Endodermal cell (in vitro differentiated cells): ENCODE measurements at regions not wholly inside any gene's neighbourhood (a gene's known extent, or its start where the extent isn't known, plus 50 kb on each side); places are given as distances from the start of the nearest gene placed in this dataset.
"Not testable (repeated sequence)": the region's sequence is repeated elsewhere in the genome, so short reads cannot be mapped to it uniquely, and the experiment has no call there.

Source experiments
- DNase-seq: peaks from one replicate; pipeline ENCODE4 v3.0.0-alpha.2; 2017
- H3K27ac ChIP-seq: 2 replicates; pipeline ENCODE4 v1.5.1; 2013; ENCODE audit warnings: mild to moderate bottlenecking, low read depth, low read length, moderate library complexity
- H3K27me3 ChIP-seq: 2 replicates; pipeline ENCODE4 v1.6.1; 2013; ENCODE audit warnings: mild to moderate bottlenecking, low read length, moderate library complexity; ENCODE audit not compliant: insufficient read depth, control insufficient read depth, poor library complexity, severe bottlenecking
- H3K36me3 ChIP-seq: 2 replicates; pipeline ENCODE4 v1.7.0; 2013; ENCODE audit warnings: mild to moderate bottlenecking, low read length, moderate library complexity; ENCODE audit not compliant: control insufficient read depth, insufficient read depth
- H3K4me1 ChIP-seq: one replicate; pipeline ENCODE4 v1.7.0; 2013; ENCODE audit warnings: low read length; ENCODE audit not compliant: control insufficient read depth, insufficient read depth
- H3K4me3 ChIP-seq: 2 replicates; pipeline ENCODE4 v1.5.1; 2013; ENCODE audit warnings: mild to moderate bottlenecking, low read length, moderate library complexity
- H3K9ac ChIP-seq: 2 replicates; pipeline ENCODE4 v1.6.1; 2013; ENCODE audit warnings: mild to moderate bottlenecking, low read length, moderate library complexity; ENCODE audit not compliant: poor library complexity, severe bottlenecking; ENCODE audit errors: extremely low read depth
- H3K9me3 ChIP-seq: 2 replicates; pipeline ENCODE4 v1.6.1; 2013; ENCODE audit warnings: mild to moderate bottlenecking, low read length, moderate library complexity; ENCODE audit not compliant: control insufficient read depth
- H3K27ac Mint-ChIP-seq: 2 replicates; pipeline ENCODE4 v1.8.0; 2020; ENCODE audit warnings: mixed read lengths
- H3K27me3 Mint-ChIP-seq: 2 replicates; pipeline ENCODE4 v1.8.0; 2021; ENCODE audit warnings: mild to moderate bottlenecking, mixed read lengths; ENCODE audit not compliant: insufficient read depth
- H3K36me3 Mint-ChIP-seq: 2 replicates; pipeline ENCODE4 v1.8.0; 2020; ENCODE audit warnings: low read depth, mixed read lengths
- H3K4me1 Mint-ChIP-seq: 2 replicates; pipeline ENCODE4 v1.8.0; 2020; ENCODE audit warnings: mixed read lengths
- H3K4me3 Mint-ChIP-seq: 2 replicates; pipeline ENCODE4 v1.8.0; 2020; ENCODE audit warnings: mild to moderate bottlenecking, moderate library complexity, mixed read lengths
- H3K9me3 Mint-ChIP-seq: 2 replicates; pipeline ENCODE4 v1.8.0; 2020; ENCODE audit warnings: mild to moderate bottlenecking, mixed read lengths
- WGBS, 2 experiments: methylation state at CpG; one replicate each; pipeline versions ENCODE4 v1.1.5 to v1.1.7; 2013; ENCODE audit warnings: missing lambda C conversion rate in 2 of 2, mixed read lengths in 1 of 2; ENCODE audit not compliant: insufficient coverage in 1 of 2, insufficient read length in 1 of 2; 5-methylcytosine and 5-hydroxymethylcytosine counted together
- TF ChIP-seq, protein P1 (sequence below): fragments of 200-600 bp; sonication (generic); conservative IDR thresholded peaks from 2 replicates; pipeline ENCODE4 v1.5.0; 2021; ENCODE audit warnings: antibody characterized with exemption, mild to moderate bottlenecking

DNA sequence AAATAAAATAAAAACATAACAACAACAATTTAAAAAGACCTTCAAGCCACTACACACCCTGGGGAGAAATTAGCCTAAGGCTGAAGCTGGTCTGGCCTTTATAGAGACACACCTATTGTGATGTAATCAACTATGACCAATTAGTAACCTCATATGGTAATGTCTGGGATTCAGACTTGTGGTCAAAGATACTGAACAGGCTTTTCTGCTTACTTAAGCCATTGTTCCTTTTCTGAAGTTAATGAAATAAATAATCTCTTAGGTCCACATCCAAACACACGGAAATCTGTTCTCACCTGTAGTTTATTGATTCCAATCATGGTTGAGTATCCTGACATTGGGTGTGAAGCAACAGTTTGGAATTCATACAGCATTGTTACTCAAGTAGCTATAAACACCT, 152.5 kb downstream of the PLS3 start:
- Histone ChIP-seq H3K27me3 (no peaks in the 10 kb centered on the region), H3K27ac (no peak overlapping the region), H3K9ac (no peak overlapping the region), H3K36me3 (no peaks in the 10 kb centered on the region), H3K4me3 (no peak overlapping the region), H3K4me1 (no peaks in the 10 kb centered on the region), H3K9me3 (no peaks in the 10 kb centered on the region)
- Mint-ChIP-seq H3K9me3 (no peaks in the 10 kb centered on the region), H3K36me3 (no peaks in the 10 kb centered on the region), H3K4me3 (no peak overlapping the region), H3K27ac (no peak overlapping the region), H3K4me1 (no peaks in the 10 kb centered on the region), H3K27me3 (no peaks in the 10 kb centered on the region)
- no peak for DNase-seq
- 88% methylated on average over 1 of the region's 1 CpG; no CpG with 5 or more reads in 1 of the 2 experiments for WGBS, 2 experiments
- TF ChIP-seq, protein P1, sequence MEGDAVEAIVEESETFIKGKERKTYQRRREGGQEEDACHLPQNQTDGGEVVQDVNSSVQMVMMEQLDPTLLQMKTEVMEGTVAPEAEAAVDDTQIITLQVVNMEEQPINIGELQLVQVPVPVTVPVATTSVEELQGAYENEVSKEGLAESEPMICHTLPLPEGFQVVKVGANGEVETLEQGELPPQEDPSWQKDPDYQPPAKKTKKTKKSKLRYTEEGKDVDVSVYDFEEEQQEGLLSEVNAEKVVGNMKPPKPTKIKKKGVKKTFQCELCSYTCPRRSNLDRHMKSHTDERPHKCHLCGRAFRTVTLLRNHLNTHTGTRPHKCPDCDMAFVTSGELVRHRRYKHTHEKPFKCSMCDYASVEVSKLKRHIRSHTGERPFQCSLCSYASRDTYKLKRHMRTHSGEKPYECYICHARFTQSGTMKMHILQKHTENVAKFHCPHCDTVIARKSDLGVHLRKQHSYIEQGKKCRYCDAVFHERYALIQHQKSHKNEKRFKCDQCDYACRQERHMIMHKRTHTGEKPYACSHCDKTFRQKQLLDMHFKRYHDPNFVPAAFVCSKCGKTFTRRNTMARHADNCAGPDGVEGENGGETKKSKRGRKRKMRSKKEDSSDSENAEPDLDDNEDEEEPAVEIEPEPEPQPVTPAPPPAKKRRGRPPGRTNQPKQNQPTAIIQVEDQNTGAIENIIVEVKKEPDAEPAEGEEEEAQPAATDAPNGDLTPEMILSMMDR: no peak

DNA sequence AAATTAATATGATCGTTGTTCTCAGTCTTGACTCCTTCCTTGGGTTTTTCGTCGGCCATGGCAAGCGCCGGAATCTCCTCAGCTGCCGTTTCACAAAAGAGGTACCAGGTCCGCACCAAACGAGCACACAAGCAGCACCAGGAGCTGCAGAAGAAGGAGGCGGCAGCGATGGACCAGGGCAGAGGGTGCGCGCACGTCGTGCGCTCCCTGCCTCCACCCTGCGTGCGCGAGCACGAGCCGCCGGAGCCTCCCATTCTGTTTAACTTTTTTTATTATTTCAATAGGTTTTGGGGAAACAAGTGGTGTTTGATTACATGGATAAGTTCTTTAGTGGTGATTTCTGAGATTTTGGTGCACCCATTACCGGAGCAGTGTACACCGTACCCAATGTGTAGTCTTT, 158.2 kb downstream of the PLS3 start:
- H3K4me1 Mint-ChIP-seq: no peaks in the 10 kb centered on the region
- H3K27me3 ChIP-seq: no peaks in the 10 kb centered on the region
- no peak overlapping the region for H3K4me3 ChIP-seq
- H3K27ac ChIP-seq: no peak overlapping the region
- H3K36me3 Mint-ChIP-seq: no peaks in the 10 kb centered on the region
- no peaks in the 10 kb centered on the region for H3K9me3 ChIP-seq
- H3K9ac ChIP-seq: no peak overlapping the region
- no peak for DNase-seq
- no peaks in the 10 kb centered on the region for H3K4me1 ChIP-seq
- H3K4me3 Mint-ChIP-seq: no peak overlapping the region
- H3K36me3 ChIP-seq: no peaks in the 10 kb centered on the region
- no peak overlapping the region for H3K27ac Mint-ChIP-seq
- TF ChIP-seq, protein P1: no peak
- H3K9me3 Mint-ChIP-seq: no peaks in the 10 kb centered on the region
- WGBS, 2 experiments: 90 to 100% methylated on average over 6 to 16 of the region's 23 CpGs
- H3K27me3 Mint-ChIP-seq: no peaks in the 10 kb centered on the region

DNA sequence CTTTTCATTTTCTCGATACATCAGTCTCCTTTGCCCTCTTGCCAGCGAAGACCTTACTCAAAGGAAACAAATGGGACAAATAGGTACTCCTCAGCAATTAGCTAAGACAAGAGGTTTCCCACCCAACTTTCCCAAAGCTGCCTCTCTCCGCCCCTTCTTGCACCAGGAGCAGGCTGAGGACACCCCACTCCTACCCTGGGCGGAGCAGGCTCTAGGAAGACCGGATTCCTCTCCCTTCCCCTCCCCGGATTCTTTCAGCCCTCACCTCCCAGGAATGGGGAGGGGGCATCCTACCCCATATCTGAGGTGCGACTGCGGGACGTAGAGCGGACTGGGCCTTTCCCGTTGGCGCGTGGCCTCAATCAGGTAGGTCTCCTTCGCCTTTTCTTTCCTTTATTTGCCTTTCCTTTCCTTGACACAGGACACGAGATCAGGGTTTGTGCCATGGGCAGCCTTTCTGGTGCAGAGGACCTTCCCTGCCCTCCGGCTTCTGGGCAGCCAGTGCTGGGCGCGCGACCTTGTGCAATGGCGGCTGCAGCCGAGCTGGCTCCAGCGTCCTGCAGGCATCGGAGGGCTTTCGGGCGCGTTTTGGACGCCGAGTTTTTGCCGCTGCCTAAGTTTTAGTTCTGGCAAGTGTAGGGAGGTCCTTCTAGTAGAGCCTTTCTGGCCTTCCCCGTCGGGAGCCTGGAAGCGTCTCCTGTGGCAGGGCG, 161.9 kb downstream of the PLS3 start:
- not testable (repeated sequence) for H3K27ac ChIP-seq, H3K9me3 Mint-ChIP-seq, H3K27me3 ChIP-seq, H3K36me3 Mint-ChIP-seq, DNase-seq, H3K4me1 Mint-ChIP-seq, H3K4me1 ChIP-seq, H3K9ac ChIP-seq, H3K27me3 Mint-ChIP-seq, H3K9me3 ChIP-seq, H3K27ac Mint-ChIP-seq, H3K4me3 Mint-ChIP-seq, H3K4me3 ChIP-seq, H3K36me3 ChIP-seq
- no CpG with 5 or more reads among the region's 33 CpGs for WGBS, 2 experiments

DNA sequence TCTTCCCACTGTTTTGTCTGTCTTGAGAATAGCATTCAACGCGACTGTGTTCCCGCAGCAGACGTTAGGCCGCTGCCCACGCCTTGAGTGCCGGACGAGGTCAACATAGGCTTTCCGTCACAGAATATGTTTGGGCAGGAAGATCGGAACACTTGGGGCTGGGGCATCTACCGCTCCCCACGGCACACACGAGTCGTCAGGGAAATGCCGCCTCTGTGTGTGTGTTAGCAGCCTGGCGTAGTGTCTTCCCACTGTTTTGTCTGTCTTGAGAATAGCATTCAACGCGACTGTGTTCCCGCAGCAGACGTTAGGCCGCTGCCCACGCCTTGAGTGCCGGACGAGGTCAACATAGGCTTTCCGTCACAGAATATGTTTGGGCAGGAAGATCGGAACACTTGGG, 164.4 kb downstream of the PLS3 start:
- not testable (repeated sequence) for H3K27ac ChIP-seq, H3K4me3 ChIP-seq, H3K36me3 ChIP-seq, H3K9me3 Mint-ChIP-seq, H3K4me1 Mint-ChIP-seq, H3K36me3 Mint-ChIP-seq, H3K4me1 ChIP-seq, H3K27ac Mint-ChIP-seq, H3K9me3 ChIP-seq, H3K27me3 ChIP-seq, H3K4me3 Mint-ChIP-seq, DNase-seq, H3K27me3 Mint-ChIP-seq, H3K9ac ChIP-seq
- WGBS, 2 experiments: no CpG with 5 or more reads among the region's 26 CpGs

DNA sequence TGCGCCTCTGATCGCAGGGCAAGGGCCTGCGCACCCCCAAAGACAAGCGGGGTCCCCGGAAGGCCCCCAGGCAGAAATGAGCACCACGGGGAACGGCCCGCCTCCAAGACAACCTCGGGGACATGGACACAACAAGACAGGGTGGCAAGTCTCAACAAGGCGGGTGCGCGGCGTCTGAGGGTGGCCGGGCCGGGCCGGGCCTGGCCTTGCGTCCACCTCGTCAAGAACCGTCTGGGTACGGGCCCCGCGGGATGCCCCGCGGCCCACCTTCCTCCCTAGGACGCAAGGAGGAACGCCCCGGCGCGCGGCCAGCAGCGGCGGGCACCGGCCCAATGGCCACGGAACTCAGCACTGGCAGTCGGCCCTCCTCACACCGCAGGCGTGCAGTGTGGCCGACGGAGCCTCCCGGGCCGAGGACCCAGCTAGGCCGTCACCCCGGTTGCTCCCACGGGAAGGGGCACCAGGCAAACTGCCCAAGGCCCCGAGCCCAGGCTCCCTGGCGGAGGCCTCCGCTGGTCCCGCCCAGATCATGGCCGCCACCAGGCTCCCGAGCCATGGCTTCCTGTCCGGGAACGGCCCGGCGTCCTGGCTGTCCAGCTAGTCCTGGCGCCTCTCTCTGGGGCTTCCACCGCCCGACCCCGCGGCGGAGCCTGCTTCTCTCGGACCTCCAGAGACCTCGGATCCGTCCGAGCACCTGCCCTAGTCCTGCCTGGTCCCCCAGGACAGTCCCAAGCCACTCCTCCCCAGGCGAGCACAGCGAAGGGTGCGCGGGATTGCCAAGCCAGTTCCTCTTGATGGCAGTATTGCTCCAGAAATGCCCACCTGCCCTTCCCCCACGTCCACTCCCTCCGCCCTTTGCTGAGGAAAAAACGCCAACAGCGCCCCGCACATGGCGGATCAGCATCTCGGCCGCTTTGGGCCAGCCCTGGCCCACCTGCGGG, 167.1 kb downstream of the PLS3 start:
- not testable (repeated sequence) for H3K36me3 Mint-ChIP-seq, DNase-seq, H3K9me3 Mint-ChIP-seq, H3K36me3 ChIP-seq, H3K27ac ChIP-seq, H3K4me3 ChIP-seq, H3K4me1 ChIP-seq, H3K27me3 Mint-ChIP-seq, H3K27ac Mint-ChIP-seq, H3K9ac ChIP-seq, H3K27me3 ChIP-seq, H3K4me1 Mint-ChIP-seq, H3K4me3 Mint-ChIP-seq, H3K9me3 ChIP-seq
- WGBS, 2 experiments: no CpG with 5 or more reads among the region's 77 CpGs
